ENCODE measurements at regions not wholly inside any gene's neighbourhood (a gene's known extent, or its start where the extent isn't known, plus 50 kb on each side); places are given as distances from the start of the nearest gene placed in this dataset.

GRCh38 chr3:144770281-144770680 lies 798.7 kb downstream of the DIPK2A start:
- ChIA-PET POLR2A (no interaction called here), CTCF (no interaction called here)
- TF ChIP-seq CTCF (IDR thresholded peaks at IDR 0.05): no peak
- no peak for ATAC-seq (ENCODE audit: low read depth)
- no peaks in the 10 kb centered on the region for H3K4me1 Mint-ChIP-seq
- no peaks in the 10 kb centered on the region for H3K27me3 Mint-ChIP-seq
- intact Hi-C loops (cut with micrococcal nuclease): loop anchor here (2.0 kb wide), 2 partner anchors 797 to 875 kb away; no protein-coding TSS in a partner anchor
- DNase-seq: no peak
- no peaks in the 10 kb centered on the region for H3K36me3 Mint-ChIP-seq (ENCODE audit: low read depth)
- no peak overlapping the region for H3K27ac Mint-ChIP-seq
- no peak overlapping the region for H3K4me3 Mint-ChIP-seq
- no peaks in the 10 kb centered on the region for H3K9me3 Mint-ChIP-seq

- no peak for ATAC-seq (ENCODE audit: low read depth)
- H3K9me3 Mint-ChIP-seq: no peaks in the 10 kb centered on the region
- POLR2A ChIA-PET: no interaction called here
- no peak for TF ChIP-seq CTCF (IDR thresholded peaks at IDR 0.05)
- H3K36me3 Mint-ChIP-seq (ENCODE audit: low read depth): no peaks in the 10 kb centered on the region
- no peak overlapping the region for H3K27ac Mint-ChIP-seq
- DNase-seq: no peak
- CTCF ChIA-PET: no interaction called here
- intact Hi-C loops (cut with micrococcal nuclease): loop anchor here (2.0 kb wide), 2 partner anchors 798 to 876 kb away; no protein-coding TSS in a partner anchor
- H3K4me3 Mint-ChIP-seq: no peak overlapping the region
- no peaks in the 10 kb centered on the region for H3K27me3 Mint-ChIP-seq
- H3K4me1 Mint-ChIP-seq: no peaks in the 10 kb centered on the region
These were observed 799.3 kb downstream of the DIPK2A start for GRCh38 chr3:144770915-144771351.

- intact Hi-C loops (cut with micrococcal nuclease): loop anchor here (2.0 kb wide), 2 partner anchors 799 to 877 kb away; no protein-coding TSS in a partner anchor
- CTCF ChIA-PET: no interaction called here
- ATAC-seq (ENCODE audit: low read depth) (no peak), DNase-seq (no peak)
- POLR2A ChIA-PET: no interaction called here
- Mint-ChIP-seq H3K27me3 (no peaks in the 10 kb centered on the region), H3K4me3 (no peak overlapping the region), H3K9me3 (no peaks in the 10 kb centered on the region), H3K4me1 (no peaks in the 10 kb centered on the region), H3K27ac (no peak overlapping the region), H3K36me3 (ENCODE audit: low read depth) (no peaks in the 10 kb centered on the region)
- no peak for TF ChIP-seq CTCF (IDR thresholded peaks at IDR 0.05)
These were observed 799.8 kb downstream of the DIPK2A start for GRCh38 chr3:144771381-144771870.

GRCh38 chr3:144772372-144772771 lies 800.7 kb downstream of the DIPK2A start:
- Mint-ChIP-seq H3K36me3 (ENCODE audit: low read depth) (no peaks in the 10 kb centered on the region), H3K9me3 (no peaks in the 10 kb centered on the region), H3K27me3 (no peaks in the 10 kb centered on the region), H3K4me1 (no peaks in the 10 kb centered on the region), H3K27ac (no peak overlapping the region), H3K4me3 (no peak overlapping the region)
- intact Hi-C loops (cut with micrococcal nuclease): no loop called here
- no peak for ATAC-seq (ENCODE audit: low read depth)
- DNase-seq: no peak
- ChIA-PET POLR2A (no interaction called here), CTCF (no interaction called here)
- no peak for TF ChIP-seq CTCF (IDR thresholded peaks at IDR 0.05)

GRCh38 chr3:144773350-144773749 lies 801.7 kb downstream of the DIPK2A start:
- intact Hi-C loops (cut with micrococcal nuclease): no loop called here
- ChIA-PET CTCF (no interaction called here), POLR2A (no interaction called here)
- H3K9me3 Mint-ChIP-seq: no peaks in the 10 kb centered on the region
- no peak for TF ChIP-seq CTCF (IDR thresholded peaks at IDR 0.05)
- no peaks in the 10 kb centered on the region for H3K4me1 Mint-ChIP-seq
- DNase-seq (no peak), ATAC-seq (ENCODE audit: low read depth) (no peak)
- H3K4me3 Mint-ChIP-seq: no peak overlapping the region
- H3K36me3 Mint-ChIP-seq (ENCODE audit: low read depth): no peaks in the 10 kb centered on the region
- no peak overlapping the region for H3K27ac Mint-ChIP-seq
- H3K27me3 Mint-ChIP-seq: no peaks in the 10 kb centered on the region

All from activated B cell treated with CpG ODN at 0.5 μM for 24 hours (primary cell).